ENCODE measurements at regions not wholly inside any gene's neighbourhood (a gene's known extent, or its start where the extent isn't known, plus 50 kb on each side); places are given as distances from the start of the nearest gene placed in this dataset.

- no peak overlapping the region for H3K27ac Mint-ChIP-seq (ENCODE audit: unreplicated experiment)
- no peak for DNase-seq
- H3K27me3 Mint-ChIP-seq (ENCODE audit: unreplicated experiment) = peaks cover 9% of the 10 kb centered on the region
- H3K9me3 Mint-ChIP-seq (ENCODE audit: unreplicated experiment) = peaks cover 2% of the 10 kb centered on the region
- no peak for TF ChIP-seq CTCF (IDR thresholded peaks at IDR 0.05; ENCODE audit: partially characterized antibody, unreplicated experiment)
- H3K4me3 Mint-ChIP-seq (ENCODE audit: unreplicated experiment) = no peak overlapping the region
- peaks cover 11% of the 10 kb centered on the region for H3K36me3 Mint-ChIP-seq (ENCODE audit: unreplicated experiment)
- no peaks in the 10 kb centered on the region for H3K4me1 Mint-ChIP-seq (ENCODE audit: low read depth, unreplicated experiment)
These were observed 125.7 kb upstream of the ARID1B start for GRCh38 chr6:156651486-156651885.

- TF ChIP-seq CTCF (IDR thresholded peaks at IDR 0.05; ENCODE audit: partially characterized antibody, unreplicated experiment) = no peak
- no peak for DNase-seq
- Mint-ChIP-seq H3K27ac (ENCODE audit: unreplicated experiment) (no peak overlapping the region), H3K4me3 (ENCODE audit: unreplicated experiment) (no peak overlapping the region), H3K9me3 (ENCODE audit: unreplicated experiment) (peaks cover 2% of the 10 kb centered on the region), H3K4me1 (ENCODE audit: low read depth, unreplicated experiment) (no peaks in the 10 kb centered on the region), H3K27me3 (ENCODE audit: unreplicated experiment) (peaks cover 9% of the 10 kb centered on the region), H3K36me3 (ENCODE audit: unreplicated experiment) (peaks cover 11% of the 10 kb centered on the region)
These were observed 126.2 kb upstream of the ARID1B start for GRCh38 chr6:156650896-156651390.

GRCh38 chr6:156648616-156649015 is 128.6 kb upstream of the ARID1B start:
- no peak overlapping the region for H3K27ac Mint-ChIP-seq (ENCODE audit: unreplicated experiment)
- H3K36me3 Mint-ChIP-seq (ENCODE audit: unreplicated experiment) = peaks cover 4% of the 10 kb centered on the region
- peaks cover 9% of the 10 kb centered on the region for H3K27me3 Mint-ChIP-seq (ENCODE audit: unreplicated experiment)
- H3K9me3 Mint-ChIP-seq (ENCODE audit: unreplicated experiment) = peaks cover 2% of the 10 kb centered on the region
- no peaks in the 10 kb centered on the region for H3K4me1 Mint-ChIP-seq (ENCODE audit: low read depth, unreplicated experiment)
- no peak overlapping the region for H3K4me3 Mint-ChIP-seq (ENCODE audit: unreplicated experiment)
- TF ChIP-seq CTCF (IDR thresholded peaks at IDR 0.05; ENCODE audit: partially characterized antibody, unreplicated experiment) = no peak
- no peak for DNase-seq

- Mint-ChIP-seq H3K9me3 (ENCODE audit: unreplicated experiment) (peaks cover 2% of the 10 kb centered on the region), H3K36me3 (ENCODE audit: unreplicated experiment) (peaks cover 4% of the 10 kb centered on the region), H3K4me3 (ENCODE audit: unreplicated experiment) (no peak overlapping the region), H3K27ac (ENCODE audit: unreplicated experiment) (no peak overlapping the region), H3K27me3 (ENCODE audit: unreplicated experiment) (peaks cover 7% of the 10 kb centered on the region), H3K4me1 (ENCODE audit: low read depth, unreplicated experiment) (no peaks in the 10 kb centered on the region)
- DNase-seq = no peak
- no peak for TF ChIP-seq CTCF (IDR thresholded peaks at IDR 0.05; ENCODE audit: partially characterized antibody, unreplicated experiment)
These were observed 129.2 kb upstream of the ARID1B start for GRCh38 chr6:156647991-156648390.

GRCh38 chr6:156647140-156647784 is 129.9 kb upstream of the ARID1B start:
- no peak overlapping the region for H3K4me3 Mint-ChIP-seq (ENCODE audit: unreplicated experiment)
- no peak overlapping the region for H3K27ac Mint-ChIP-seq (ENCODE audit: unreplicated experiment)
- no peaks in the 10 kb centered on the region for H3K4me1 Mint-ChIP-seq (ENCODE audit: low read depth, unreplicated experiment)
- H3K27me3 Mint-ChIP-seq (ENCODE audit: unreplicated experiment) = peaks cover 7% of the 10 kb centered on the region
- no peaks in the 10 kb centered on the region for H3K36me3 Mint-ChIP-seq (ENCODE audit: unreplicated experiment)
- no peak for DNase-seq
- TF ChIP-seq CTCF (IDR thresholded peaks at IDR 0.05; ENCODE audit: partially characterized antibody, unreplicated experiment) = no peak
- peaks cover 2% of the 10 kb centered on the region for H3K9me3 Mint-ChIP-seq (ENCODE audit: unreplicated experiment)
